ENCODE measurements at regions not wholly inside any gene's neighbourhood (a gene's known extent, or its start where the extent isn't known, plus 50 kb on each side); places are given as distances from the start of the nearest gene placed in this dataset.

DNA sequence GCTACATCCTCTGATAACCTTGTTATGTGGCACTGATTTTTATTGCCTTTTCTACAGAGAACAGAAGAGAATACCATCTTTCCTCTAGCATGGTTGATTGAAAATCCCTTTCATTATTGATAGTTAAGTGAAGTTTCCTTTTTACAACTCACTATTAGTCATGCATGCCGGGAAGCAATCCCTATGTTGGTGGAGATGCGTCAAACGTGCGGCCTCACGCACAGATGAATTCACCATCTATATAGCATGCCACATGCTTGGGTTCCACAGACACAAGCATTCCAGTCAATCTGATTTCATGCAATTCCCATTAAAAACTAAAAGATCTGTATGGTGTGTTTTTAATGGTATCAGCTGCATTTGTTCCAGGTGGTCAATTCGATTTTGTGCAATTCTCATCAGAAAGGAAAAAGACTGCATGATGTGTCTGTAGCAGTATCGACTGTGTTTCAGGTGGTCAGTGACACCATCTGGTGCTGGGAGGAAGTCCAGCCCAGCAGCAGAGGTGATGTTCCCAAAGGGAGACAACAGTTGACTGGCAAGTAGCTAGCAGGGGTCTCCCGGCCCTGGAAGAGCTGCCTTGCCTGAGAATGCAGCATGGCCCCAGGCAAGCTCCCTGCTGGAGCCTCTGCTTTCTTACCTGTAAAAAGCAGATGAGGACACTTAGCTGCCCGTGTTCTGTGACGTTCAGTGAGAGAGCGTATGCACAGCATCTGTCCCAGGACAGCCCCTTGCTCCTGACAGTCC is 151.3 kb upstream of the NCK2 start:
- Histone ChIP-seq H3K18ac (ENCODE audit: extremely low read depth, low read length) (no peak overlapping the region), H2AFZ (ENCODE audit: low read length) (no peak overlapping the region), H2BK5ac (ENCODE audit: low read depth, low read length) (no peak overlapping the region), H4K20me1 (replicated peaks in 1 of 2; ENCODE audit: control insufficient read depth in 1 of 2, insufficient read depth in 2 of 2, low read length in 2 of 2) (no peaks in the 10 kb centered on the region), H3K4me1 (replicated peaks in 1 of 4; ENCODE audit: control insufficient read depth in 3 of 4, insufficient read depth in 4 of 4, low read length in 3 of 4) (peaks cover 2 to 7% (median 5%) of the 10 kb centered on the region in 4 experiments; a peak in 4 of 7 replicates), H3K79me1 (ENCODE audit: low read depth, low read length) (no peaks in the 10 kb centered on the region), H3K23me2 (ENCODE audit: low read depth, low read length) (no peaks in the 10 kb centered on the region), H3K4ac (replicated peaks; ENCODE audit: insufficient read length, low read depth, low read length) (no peak overlapping the region), H2BK20ac (ENCODE audit: low read length) (no peak overlapping the region), H3K9me3 (ENCODE audit: insufficient read depth in 2 of 2, low read depth in 1 of 2, low read length in 1 of 2) (0 out of 4 replicates have a peak, but pooled peaks cover 0 to 6% of the 10 kb centered on the region in 2 experiments), H2AK5ac (ENCODE audit: low read depth, low read length) (no peak overlapping the region), H3K4me3 (ENCODE audit: extremely low read depth in 1 of 4, insufficient read depth in 2 of 4, low read depth in 3 of 4, low read length in 4 of 4) (no peak overlapping the region), H3K27me3 (replicated peaks in 1 of 4; ENCODE audit: control insufficient read depth in 3 of 4, extremely low read depth in 1 of 4, insufficient read depth in 3 of 4, low read length in 3 of 4) (no peaks in the 10 kb centered on the region), H4K8ac (ENCODE audit: extremely low read depth, insufficient read depth, low read length) (no peak overlapping the region), H2BK15ac (ENCODE audit: low read length) (peak overlapping the region; percentile 48; the same call in 1 of the 2 replicates), H3K36me3 (ENCODE audit: control insufficient read depth in 2 of 4, insufficient read depth in 4 of 4, low read length in 3 of 4) (no peaks in the 10 kb centered on the region), H3K14ac (ENCODE audit: insufficient read length) (no peak overlapping the region), H4K5ac (ENCODE audit: insufficient read length, low read depth, low read length) (no peak overlapping the region), H3K56ac (replicated peaks; ENCODE audit: insufficient read length, low read depth, low read length) (no peak overlapping the region), H3K23ac (ENCODE audit: insufficient read length) (no peak overlapping the region), H2BK120ac (replicated peaks; ENCODE audit: low read depth, low read length) (no peak overlapping the region), H3K9ac (replicated peaks in 1 of 4; ENCODE audit: extremely low read depth in 1 of 4, low read depth in 3 of 4, low read length in 3 of 4) (no peak overlapping the region), H3K79me2 (ENCODE audit: control insufficient read depth in 1 of 2, insufficient read depth in 2 of 2, low read length in 2 of 2) (no peaks in the 10 kb centered on the region), H3K4me2 (ENCODE audit: insufficient read depth in 1 of 2, low read depth in 2 of 2, low read length in 2 of 2) (no peak overlapping the region), H4K91ac (replicated peaks; ENCODE audit: insufficient read length, low read length) (no peak overlapping the region), H2BK12ac (ENCODE audit: low read depth, low read length) (peak overlapping the region; percentile 79; the same call in 1 of the 2 replicates), H3K27ac (ENCODE audit: low read depth, low read length) (no peak overlapping the region)
- DNase-seq (ENCODE audit: low read depth in 1 of 2, low spot score in 2 of 2) (no peak), FAIRE-seq (no peak)
- WGBS, 2 experiments (ENCODE audit: extremely low coverage in 1 of 2, insufficient coverage in 1 of 2, insufficient read length in 1 of 2, insufficient replicate concordance in 2 of 2, low coverage in 1 of 2, low lambda C conversion rate in 2 of 2, missing lambda C conversion rate in 1 of 2), result 91% methylated on average over 11 of the region's 11 CpGs; no CpG with 5 or more reads in 1 of the 2 experiments
- TF ChIP-seq, protein P1, sequence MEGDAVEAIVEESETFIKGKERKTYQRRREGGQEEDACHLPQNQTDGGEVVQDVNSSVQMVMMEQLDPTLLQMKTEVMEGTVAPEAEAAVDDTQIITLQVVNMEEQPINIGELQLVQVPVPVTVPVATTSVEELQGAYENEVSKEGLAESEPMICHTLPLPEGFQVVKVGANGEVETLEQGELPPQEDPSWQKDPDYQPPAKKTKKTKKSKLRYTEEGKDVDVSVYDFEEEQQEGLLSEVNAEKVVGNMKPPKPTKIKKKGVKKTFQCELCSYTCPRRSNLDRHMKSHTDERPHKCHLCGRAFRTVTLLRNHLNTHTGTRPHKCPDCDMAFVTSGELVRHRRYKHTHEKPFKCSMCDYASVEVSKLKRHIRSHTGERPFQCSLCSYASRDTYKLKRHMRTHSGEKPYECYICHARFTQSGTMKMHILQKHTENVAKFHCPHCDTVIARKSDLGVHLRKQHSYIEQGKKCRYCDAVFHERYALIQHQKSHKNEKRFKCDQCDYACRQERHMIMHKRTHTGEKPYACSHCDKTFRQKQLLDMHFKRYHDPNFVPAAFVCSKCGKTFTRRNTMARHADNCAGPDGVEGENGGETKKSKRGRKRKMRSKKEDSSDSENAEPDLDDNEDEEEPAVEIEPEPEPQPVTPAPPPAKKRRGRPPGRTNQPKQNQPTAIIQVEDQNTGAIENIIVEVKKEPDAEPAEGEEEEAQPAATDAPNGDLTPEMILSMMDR (IDR thresholded peaks at IDR 0.05; ENCODE audit: control extremely low read depth in 1 of 3, insufficient read depth in 1 of 3, low read depth in 1 of 3, low read length in 3 of 3), result peak in 1 of 3 experiments; percentile 8; a peak in 1 of 4 replicates
- no peak for TF ChIP-seq BCL11A (IDR thresholded peaks at IDR 0.05; ENCODE audit: low read depth in 2 of 2, low read length in 2 of 2)
- TF ChIP-seq RXRA (IDR thresholded peaks at IDR 0.05; ENCODE audit: insufficient read depth, low read depth, low read length), result no peak
- TF ChIP-seq CHD1 (IDR thresholded peaks at IDR 0.05; ENCODE audit: low read depth, low read length), result no peak
- TF ChIP-seq RAD21 (IDR thresholded peaks at IDR 0.05 in 1 of 2, conservative IDR thresholded peaks at IDR 0.05 in 1 of 2; ENCODE audit: low read depth in 2 of 2, low read length in 2 of 2), result peak; percentile 10 to 39; a peak in 1 of 4 replicates
- ChIA-PET CTCF (ENCODE audit: partially characterized antibody) (interaction anchor here (0.7 to 1.0 kb wide), 2 partner anchors 10 to 15 kb away, joined by 3 to 4 read pairs; no protein-coding TSS in a partner anchor), POLR2A (ENCODE audit: partially characterized antibody) (no interaction called here)
